IMR-90 (cell line): ENCODE measurements at regions not wholly inside any gene's neighbourhood (a gene's known extent, or its start where the extent isn't known, plus 50 kb on each side); places are given as distances from the start of the nearest gene placed in this dataset.

Experiments used
- ATAC-seq: fragments of 200-7000 bp; cut with Tn5 transposase; 2 replicates; pipeline ENCODE4 v1.9.1; 2020; ENCODE audit warnings: low read depth, mild to moderate bottlenecking, moderate library complexity
- BruUV-seq: library from RNA; stranded (reverse); fragments of 400-500 nt; replicated peaks from 2 replicates; lab custom pipeline; 2021; lab: Mats Ljungman, UMichigan
- CTCF ChIA-PET: fragments of 300-600 bp; formaldehyde crosslinking; extraction: SDS; loops from one replicate; lab custom pipeline; 2021; ENCODE audit warnings: antibody characterized with exemption; lab: Yijun Ruan, JAX
- POLR2A ChIA-PET: fragments of 300-600 bp; sonication (Branson Sonifier 250); formaldehyde crosslinking; loops from one replicate; lab custom pipeline; 2022; ENCODE audit warnings: antibody characterized with exemption; ENCODE audit not compliant: unreplicated experiment; lab: Charles Lee
- DNase-seq: peaks from one replicate; pipeline ENCODE4 v3.0.0; 2013
- H2AFZ ChIP-seq: replicated peaks from 2 replicates; pipeline ENCODE3; 2013; ENCODE audit warnings: low read length, mild to moderate bottlenecking; ENCODE audit not compliant: poor library complexity
- H2AK5ac ChIP-seq: 2 replicates; pipeline ENCODE4 v1.6.1; 2013; ENCODE audit warnings: low read depth, low read length, inconsistent platforms
- H2AK9ac ChIP-seq: replicated peaks from 2 replicates; pipeline ENCODE3; 2013; ENCODE audit warnings: mild to moderate bottlenecking, low read depth, low read length, moderate library complexity; ENCODE audit not compliant: poor library complexity
- H2BK120ac ChIP-seq: 2 replicates; pipeline ENCODE4 v1.6.1; 2013; ENCODE audit warnings: low read depth, low read length, inconsistent platforms
- H2BK15ac ChIP-seq: 3 replicates; pipeline ENCODE4 v1.6.1; 2013; ENCODE audit warnings: low read depth, low read length, inconsistent platforms
- H2BK20ac ChIP-seq: 2 replicates; pipeline ENCODE4 v1.6.1; 2013; ENCODE audit warnings: low read depth, mild to moderate bottlenecking, inconsistent platforms, low read length, moderate library complexity
- H2BK5ac ChIP-seq: 2 replicates; pipeline ENCODE4 v1.6.1; 2013; ENCODE audit warnings: mild to moderate bottlenecking, low read depth, low read length, inconsistent platforms; ENCODE audit not compliant: poor library complexity, severe bottlenecking
- H3K14ac ChIP-seq: replicated peaks from 2 replicates; pipeline ENCODE4 v1.6.1; 2013; ENCODE audit warnings: low read depth, low read length, inconsistent platforms
- H3K18ac ChIP-seq: 2 replicates; pipeline ENCODE4 v1.6.1; 2013; ENCODE audit warnings: low read depth, low read length, control low read depth
- H3K23ac ChIP-seq: 2 replicates; pipeline ENCODE4 v1.6.1; 2013; ENCODE audit warnings: low read depth, low read length, inconsistent platforms
- H3K27ac ChIP-seq: 2 replicates; pipeline ENCODE4 v1.5.1; 2013; ENCODE audit warnings: mild to moderate bottlenecking, control low read depth, low read length; ENCODE audit not compliant: insufficient read depth
- H3K27me3 ChIP-seq: 2 replicates; pipeline ENCODE4 v1.6.1; 2013; ENCODE audit warnings: low read length; ENCODE audit not compliant: control insufficient read depth, insufficient read depth
- H3K36me3 ChIP-seq: 2 replicates; pipeline ENCODE4 v1.6.1; 2013; ENCODE audit warnings: low read length, mixed read lengths; ENCODE audit not compliant: control insufficient read depth, insufficient read depth
- H3K4ac ChIP-seq: 2 replicates; pipeline ENCODE4 v1.6.1; 2013; ENCODE audit warnings: low read depth, low read length, inconsistent platforms
- H3K4me1 ChIP-seq: 2 replicates; pipeline ENCODE4 v1.6.1; 2013; ENCODE audit warnings: low read length, mixed read lengths; ENCODE audit not compliant: control insufficient read depth, insufficient read depth
- H3K4me2 ChIP-seq: 2 replicates; pipeline ENCODE4 v1.6.1; 2013; ENCODE audit warnings: low read depth, mild to moderate bottlenecking, control low read depth, low read length, moderate library complexity
- H3K4me3 ChIP-seq: 2 replicates; pipeline ENCODE4 v1.5.1; 2013; ENCODE audit warnings: low read depth, mild to moderate bottlenecking, control low read depth, low read length, moderate library complexity; ENCODE audit not compliant: insufficient read depth
- H3K56ac ChIP-seq: 2 replicates; pipeline ENCODE4 v1.6.1; 2013; ENCODE audit warnings: low read length, inconsistent platforms; ENCODE audit not compliant: insufficient read depth; ENCODE audit errors: extremely low read depth
- H3K79me1 ChIP-seq, 2 experiments: 2 replicates each; pipeline ENCODE4 v1.6.1; 2013; ENCODE audit warnings: low read length in 2 of 2, inconsistent platforms in 1 of 2, low read depth in 1 of 2
- H3K9ac ChIP-seq: 2 replicates; pipeline ENCODE4 v1.6.1; 2013; ENCODE audit warnings: low read depth, low read length, control low read depth
- H3K9me1 ChIP-seq: 2 replicates; pipeline ENCODE4 v1.6.1; 2013; ENCODE audit warnings: low read length, inconsistent platforms; ENCODE audit not compliant: insufficient read depth
- H3K9me3 ChIP-seq: 2 replicates; pipeline ENCODE4 v1.6.1; 2013; ENCODE audit warnings: low read length; ENCODE audit not compliant: control insufficient read depth, insufficient read depth
- H4K20me1 ChIP-seq: 2 replicates; pipeline ENCODE4 v1.6.1; 2013; ENCODE audit warnings: low read length, inconsistent platforms; ENCODE audit not compliant: insufficient read depth
- H4K5ac ChIP-seq: 2 replicates; pipeline ENCODE4 v1.6.1; 2013; ENCODE audit warnings: mild to moderate bottlenecking, low read depth, low read length, control low read depth
- H4K8ac ChIP-seq, 2 experiments: 2 replicates each; pipeline ENCODE4 v1.6.1; 2013; ENCODE audit warnings: low read depth in 2 of 2, low read length in 2 of 2, control low read depth in 1 of 2, inconsistent platforms in 1 of 2
- H4K91ac ChIP-seq: 2 replicates; pipeline ENCODE4 v1.6.1; 2013; ENCODE audit warnings: low read depth, low read length, inconsistent platforms; ENCODE audit not compliant: insufficient read depth
- BHLHE40 ChIP-seq: fragments of 150-350 bp; IDR thresholded peaks from 2 replicates; pipeline ENCODE4 v1.6.1; 2016; ENCODE audit warnings: mild to moderate bottlenecking, low read depth, low read length
- CEBPB ChIP-seq: IDR thresholded peaks from 2 replicates; pipeline ENCODE4 v1.6.1; 2012; ENCODE audit warnings: low read depth, low read length, improper control_type of control experiment
- CHD1 ChIP-seq: IDR thresholded peaks from 2 replicates; pipeline ENCODE4 v1.6.1; 2012; ENCODE audit warnings: low read depth, low read length, improper control_type of control experiment
- FOS ChIP-seq: fragments of 150-350 bp; IDR thresholded peaks from 2 replicates; pipeline ENCODE4 v1.6.1; 2016; ENCODE audit warnings: low read depth, low read length
- MAFK ChIP-seq: IDR thresholded peaks from 2 replicates; pipeline ENCODE4 v1.6.1; 2012; ENCODE audit warnings: low read depth, low read length, improper control_type of control experiment
- MAZ ChIP-seq: IDR thresholded peaks from 2 replicates; pipeline ENCODE4 v1.6.1; 2012; ENCODE audit warnings: low read depth, mild to moderate bottlenecking, low read length, improper control_type of control experiment, moderate library complexity, borderline replicate concordance
- MXI1 ChIP-seq: IDR thresholded peaks from 2 replicates; pipeline ENCODE4 v1.6.1; 2012; ENCODE audit warnings: low read depth, mild to moderate bottlenecking, low read length, moderate library complexity, borderline replicate concordance
- POLR2A ChIP-seq: IDR thresholded peaks from 2 replicates; pipeline ENCODE4 v1.6.1; 2012; ENCODE audit warnings: mild to moderate bottlenecking, low read depth, low read length
- RAD21 ChIP-seq: IDR thresholded peaks from 2 replicates; pipeline ENCODE4 v1.6.1; 2012; ENCODE audit warnings: low read length, improper control_type of control experiment
- RCOR1 ChIP-seq: IDR thresholded peaks from 2 replicates; pipeline ENCODE4 v1.6.1; 2012; ENCODE audit warnings: mild to moderate bottlenecking, low read length, improper control_type of control experiment; ENCODE audit not compliant: insufficient replicate concordance
- RFX5 ChIP-seq: IDR thresholded peaks from 2 replicates; pipeline ENCODE4 v1.8.0; 2012; ENCODE audit warnings: low read depth, mild to moderate bottlenecking, low read length, moderate library complexity
- SMC3 ChIP-seq: fragments of 150-350 bp; IDR thresholded peaks from 2 replicates; pipeline ENCODE4 v1.6.1; 2016; ENCODE audit warnings: low read depth, mild to moderate bottlenecking, antibody characterized with exemption, low read length, moderate library complexity
- WGBS, 2 experiments: methylation state at CpG; one replicate each; pipeline versions ENCODE4 v1.1.5 to v1.1.7; 2013; ENCODE audit warnings: missing lambda C conversion rate in 2 of 2; ENCODE audit not compliant: insufficient read length in 1 of 2; ENCODE audit errors: extremely low coverage in 2 of 2; 5-methylcytosine and 5-hydroxymethylcytosine counted together
- dilution Hi-C: fragments of 300-500 bp; cut with HindIII; formaldehyde crosslinking; loops from one replicate; pipeline ENCODE4 v1.14.3; 2018; ENCODE audit warnings: low sequenced_read_pairs; ENCODE audit not compliant: unreplicated experiment
- in situ Hi-C: fragments of 300-500 bp; cut with MboI; formaldehyde crosslinking; loops from 3 replicates; pipeline ENCODE4 v1.14.3; 2019; ENCODE audit warnings: low sequenced_read_pairs, inconsistent platforms, mixed read lengths
- intact Hi-C: fragments of 100-400 bp; cut with micrococcal nuclease; formaldehyde crosslinking; loops from 2 replicates; pipeline ENCODE4 v1.10.0; 2022
- TF ChIP-seq, protein P1 (sequence below): fragments of 150-350 bp; IDR thresholded peaks from 2 replicates; pipeline ENCODE4 v1.6.1; 2016; ENCODE audit warnings: low read depth, mild to moderate bottlenecking, low read length, moderate library complexity, borderline replicate concordance

DNA sequence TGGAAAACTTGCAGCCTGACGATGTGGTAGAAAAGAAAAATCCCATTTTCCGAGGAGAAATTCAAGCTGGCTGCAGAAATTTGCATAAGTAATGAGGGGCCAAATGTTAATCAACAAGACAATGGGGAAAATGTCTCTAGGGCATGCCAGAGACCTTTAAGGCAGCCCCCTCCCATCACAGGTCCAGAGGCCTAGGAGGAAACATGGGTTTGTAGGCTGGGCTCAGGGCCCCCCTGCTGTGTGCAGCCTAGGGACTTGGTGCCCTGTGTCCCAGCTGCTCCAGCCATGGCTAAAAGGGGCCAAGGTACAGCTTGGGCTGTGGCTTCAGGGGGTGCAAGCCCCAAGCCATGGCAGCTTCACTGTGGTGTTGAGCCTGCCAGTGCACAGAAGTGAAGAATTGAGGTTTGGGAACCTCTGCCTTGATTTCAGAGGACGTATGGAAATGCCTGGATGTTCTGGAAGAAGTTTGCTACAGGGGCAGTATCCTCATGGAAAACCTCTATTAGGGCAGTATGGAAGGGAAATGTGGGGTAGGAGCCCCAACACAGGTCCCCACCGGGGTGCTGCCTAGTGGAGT lies 75.9 kb upstream of the CADPS start:
- Histone ChIP-seq H4K91ac (no peak overlapping the region), H3K14ac (no peak overlapping the region), H3K18ac (no peak overlapping the region), H3K27ac (no peak overlapping the region), H3K4me3 (no peak overlapping the region), H2BK15ac (no peak overlapping the region), H3K27me3 (no peaks in the 10 kb centered on the region), H3K4me1 (no peaks in the 10 kb centered on the region), H2BK120ac (no peak overlapping the region), H3K9me1 (no peaks in the 10 kb centered on the region), H2BK20ac (no peak overlapping the region), H4K8ac (no peak overlapping the region), H3K23ac (no peak overlapping the region), H3K56ac (no peak overlapping the region), H3K9ac (no peak overlapping the region), H3K9me3 (no peaks in the 10 kb centered on the region), H2AK5ac (no peak overlapping the region), H4K20me1 (no peaks in the 10 kb centered on the region), H3K79me1 (no peaks in the 10 kb centered on the region), H3K4me2 (no peak overlapping the region), H3K4ac (no peak overlapping the region), H3K36me3 (no peaks in the 10 kb centered on the region), H2AK9ac (no peak overlapping the region), H2BK5ac (no peak overlapping the region), H4K5ac (no peak overlapping the region), H2AFZ (no peak overlapping the region)
- intact Hi-C loops = no loop called here
- no peak for DNase-seq
- dilution Hi-C loops = no loop called here
- no CpG with 5 or more reads among the region's 4 CpGs for WGBS, 2 experiments
- ATAC-seq = no peak
- CTCF ChIA-PET = no interaction called here
- POLR2A ChIA-PET = no interaction called here
- no TSS peak for BruUV-seq
- TF ChIP-seq BHLHE40 = no peak
- TF ChIP-seq POLR2A = no peak
- TF ChIP-seq MAFK = no peak
- no peak for TF ChIP-seq MAZ
- TF ChIP-seq RAD21 = no peak
- no peak for TF ChIP-seq FOS
- TF ChIP-seq MXI1 = no peak
- TF ChIP-seq SMC3 = no peak
- no peak for TF ChIP-seq CHD1
- TF ChIP-seq RCOR1 = no peak
- TF ChIP-seq, protein P1, sequence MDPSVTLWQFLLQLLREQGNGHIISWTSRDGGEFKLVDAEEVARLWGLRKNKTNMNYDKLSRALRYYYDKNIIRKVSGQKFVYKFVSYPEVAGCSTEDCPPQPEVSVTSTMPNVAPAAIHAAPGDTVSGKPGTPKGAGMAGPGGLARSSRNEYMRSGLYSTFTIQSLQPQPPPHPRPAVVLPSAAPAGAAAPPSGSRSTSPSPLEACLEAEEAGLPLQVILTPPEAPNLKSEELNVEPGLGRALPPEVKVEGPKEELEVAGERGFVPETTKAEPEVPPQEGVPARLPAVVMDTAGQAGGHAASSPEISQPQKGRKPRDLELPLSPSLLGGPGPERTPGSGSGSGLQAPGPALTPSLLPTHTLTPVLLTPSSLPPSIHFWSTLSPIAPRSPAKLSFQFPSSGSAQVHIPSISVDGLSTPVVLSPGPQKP = no peak
- TF ChIP-seq RFX5 = no peak
- TF ChIP-seq CEBPB = no peak
- in situ Hi-C loops = no loop called here
